HG03342 (cell line): ENCODE measurements at regions not wholly inside any gene's neighbourhood (a gene's known extent, or its start where the extent isn't known, plus 50 kb on each side); places are given as distances from the start of the nearest gene placed in this dataset.
"Not testable (repeated sequence)": the region's sequence is repeated elsewhere in the genome, so short reads cannot be mapped to it uniquely, and the experiment has no call there.

ENCODE experiments used
- ATAC-seq: cut with Tn5 transposase; IDR thresholded peaks from one replicate; pipeline ENCODE4 v1.9.1; 2021; ENCODE audit warnings: mild to moderate bottlenecking, moderate library complexity; ENCODE audit not compliant: unreplicated experiment

GRCh38 chr18:41071826-41072225, 883.2 kb upstream of the PIK3C3 start:
- no peak for ATAC-seq

- ATAC-seq = no peak
Observed at GRCh38 chr18:41069167-41069566, 885.9 kb upstream of the PIK3C3 start.

GRCh38 chr18:41064916-41065315, 890.1 kb upstream of the PIK3C3 start:
- no peak for ATAC-seq

- ATAC-seq = no peak
Observed at GRCh38 chr18:41060967-41061366, 894.1 kb upstream of the PIK3C3 start.

- ATAC-seq = no peak
Observed at GRCh38 chr18:41059126-41059415, 896.0 kb upstream of the PIK3C3 start.

- no peak for ATAC-seq
Observed at GRCh38 chr18:41058351-41059125, 896.5 kb upstream of the PIK3C3 start.

GRCh38 chr18:41052625-41053024, 902.4 kb upstream of the PIK3C3 start:
- ATAC-seq = no peak

- not testable (repeated sequence) for ATAC-seq
Observed at GRCh38 chr18:41046250-41046649, 908.8 kb upstream of the PIK3C3 start.

- no peak for ATAC-seq
Observed at GRCh38 chr18:41043876-41044275, 911.2 kb upstream of the PIK3C3 start.

GRCh38 chr18:41042866-41043265, 912.2 kb upstream of the PIK3C3 start:
- no peak for ATAC-seq

GRCh38 chr18:41038071-41038470, 917.0 kb upstream of the PIK3C3 start:
- no peak for ATAC-seq

GRCh38 chr18:41036346-41036745, 918.7 kb upstream of the PIK3C3 start:
- ATAC-seq = no peak

GRCh38 chr18:41034413-41034812, 920.6 kb upstream of the PIK3C3 start:
- no peak for ATAC-seq

GRCh38 chr18:41025666-41026065, 929.4 kb upstream of the PIK3C3 start:
- no peak for ATAC-seq

- no peak for ATAC-seq
Observed at GRCh38 chr18:41024792-41025191, 930.2 kb upstream of the PIK3C3 start.

GRCh38 chr18:41022484-41022883, 932.5 kb upstream of the PIK3C3 start:
- no peak for ATAC-seq

GRCh38 chr18:41021089-41021488, 933.9 kb upstream of the PIK3C3 start:
- no peak for ATAC-seq

- ATAC-seq = no peak
Observed at GRCh38 chr18:41012194-41012593, 942.8 kb upstream of the PIK3C3 start.

- no peak for ATAC-seq
Observed at GRCh38 chr18:41009926-41010325, 945.1 kb upstream of the PIK3C3 start.

- no peak for ATAC-seq
Observed at GRCh38 chr18:41004324-41004723, 950.7 kb upstream of the PIK3C3 start.

- ATAC-seq = no peak
Observed at GRCh38 chr18:40995529-40995928, 959.5 kb upstream of the PIK3C3 start.

- no peak for ATAC-seq
Observed at GRCh38 chr18:40993363-40993762, 961.7 kb upstream of the PIK3C3 start.

GRCh38 chr18:40987581-40987980, 967.5 kb upstream of the PIK3C3 start:
- no peak for ATAC-seq
